H1 (cell line): ENCODE measurements at regions not wholly inside any gene's neighbourhood (a gene's known extent, or its start where the extent isn't known, plus 50 kb on each side); places are given as distances from the start of the nearest gene placed in this dataset.

Source experiments
- TF ChIP-seq, protein P1 (sequence below): fragments of 300-600 bp; sonication (generic); IDR thresholded peaks from 2 replicates; pipeline ENCODE4 v1.7.1; 2012; ENCODE audit warnings: low read length, moderate library complexity, mild to moderate bottlenecking, inconsistent platforms; ENCODE audit not compliant: insufficient replicate concordance

DNA sequence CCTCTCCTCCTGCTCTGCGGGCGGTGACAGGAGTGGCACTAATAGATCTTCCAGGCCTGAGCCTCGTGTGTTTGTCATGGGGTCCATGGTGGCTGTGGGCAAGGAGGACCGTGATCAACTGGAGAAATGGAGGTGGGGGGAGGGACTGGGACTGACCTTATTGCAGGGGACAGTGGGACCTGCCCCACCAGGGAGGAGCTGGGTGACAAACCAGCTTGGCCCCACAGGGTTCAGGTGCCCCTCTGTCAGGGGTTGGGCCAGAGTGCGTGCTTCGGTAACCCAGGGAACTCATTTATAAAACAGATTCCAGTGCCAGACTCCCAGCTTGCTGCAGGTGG, 366.5 kb downstream of the BCOR start (continued):
- TF ChIP-seq, protein P1, sequence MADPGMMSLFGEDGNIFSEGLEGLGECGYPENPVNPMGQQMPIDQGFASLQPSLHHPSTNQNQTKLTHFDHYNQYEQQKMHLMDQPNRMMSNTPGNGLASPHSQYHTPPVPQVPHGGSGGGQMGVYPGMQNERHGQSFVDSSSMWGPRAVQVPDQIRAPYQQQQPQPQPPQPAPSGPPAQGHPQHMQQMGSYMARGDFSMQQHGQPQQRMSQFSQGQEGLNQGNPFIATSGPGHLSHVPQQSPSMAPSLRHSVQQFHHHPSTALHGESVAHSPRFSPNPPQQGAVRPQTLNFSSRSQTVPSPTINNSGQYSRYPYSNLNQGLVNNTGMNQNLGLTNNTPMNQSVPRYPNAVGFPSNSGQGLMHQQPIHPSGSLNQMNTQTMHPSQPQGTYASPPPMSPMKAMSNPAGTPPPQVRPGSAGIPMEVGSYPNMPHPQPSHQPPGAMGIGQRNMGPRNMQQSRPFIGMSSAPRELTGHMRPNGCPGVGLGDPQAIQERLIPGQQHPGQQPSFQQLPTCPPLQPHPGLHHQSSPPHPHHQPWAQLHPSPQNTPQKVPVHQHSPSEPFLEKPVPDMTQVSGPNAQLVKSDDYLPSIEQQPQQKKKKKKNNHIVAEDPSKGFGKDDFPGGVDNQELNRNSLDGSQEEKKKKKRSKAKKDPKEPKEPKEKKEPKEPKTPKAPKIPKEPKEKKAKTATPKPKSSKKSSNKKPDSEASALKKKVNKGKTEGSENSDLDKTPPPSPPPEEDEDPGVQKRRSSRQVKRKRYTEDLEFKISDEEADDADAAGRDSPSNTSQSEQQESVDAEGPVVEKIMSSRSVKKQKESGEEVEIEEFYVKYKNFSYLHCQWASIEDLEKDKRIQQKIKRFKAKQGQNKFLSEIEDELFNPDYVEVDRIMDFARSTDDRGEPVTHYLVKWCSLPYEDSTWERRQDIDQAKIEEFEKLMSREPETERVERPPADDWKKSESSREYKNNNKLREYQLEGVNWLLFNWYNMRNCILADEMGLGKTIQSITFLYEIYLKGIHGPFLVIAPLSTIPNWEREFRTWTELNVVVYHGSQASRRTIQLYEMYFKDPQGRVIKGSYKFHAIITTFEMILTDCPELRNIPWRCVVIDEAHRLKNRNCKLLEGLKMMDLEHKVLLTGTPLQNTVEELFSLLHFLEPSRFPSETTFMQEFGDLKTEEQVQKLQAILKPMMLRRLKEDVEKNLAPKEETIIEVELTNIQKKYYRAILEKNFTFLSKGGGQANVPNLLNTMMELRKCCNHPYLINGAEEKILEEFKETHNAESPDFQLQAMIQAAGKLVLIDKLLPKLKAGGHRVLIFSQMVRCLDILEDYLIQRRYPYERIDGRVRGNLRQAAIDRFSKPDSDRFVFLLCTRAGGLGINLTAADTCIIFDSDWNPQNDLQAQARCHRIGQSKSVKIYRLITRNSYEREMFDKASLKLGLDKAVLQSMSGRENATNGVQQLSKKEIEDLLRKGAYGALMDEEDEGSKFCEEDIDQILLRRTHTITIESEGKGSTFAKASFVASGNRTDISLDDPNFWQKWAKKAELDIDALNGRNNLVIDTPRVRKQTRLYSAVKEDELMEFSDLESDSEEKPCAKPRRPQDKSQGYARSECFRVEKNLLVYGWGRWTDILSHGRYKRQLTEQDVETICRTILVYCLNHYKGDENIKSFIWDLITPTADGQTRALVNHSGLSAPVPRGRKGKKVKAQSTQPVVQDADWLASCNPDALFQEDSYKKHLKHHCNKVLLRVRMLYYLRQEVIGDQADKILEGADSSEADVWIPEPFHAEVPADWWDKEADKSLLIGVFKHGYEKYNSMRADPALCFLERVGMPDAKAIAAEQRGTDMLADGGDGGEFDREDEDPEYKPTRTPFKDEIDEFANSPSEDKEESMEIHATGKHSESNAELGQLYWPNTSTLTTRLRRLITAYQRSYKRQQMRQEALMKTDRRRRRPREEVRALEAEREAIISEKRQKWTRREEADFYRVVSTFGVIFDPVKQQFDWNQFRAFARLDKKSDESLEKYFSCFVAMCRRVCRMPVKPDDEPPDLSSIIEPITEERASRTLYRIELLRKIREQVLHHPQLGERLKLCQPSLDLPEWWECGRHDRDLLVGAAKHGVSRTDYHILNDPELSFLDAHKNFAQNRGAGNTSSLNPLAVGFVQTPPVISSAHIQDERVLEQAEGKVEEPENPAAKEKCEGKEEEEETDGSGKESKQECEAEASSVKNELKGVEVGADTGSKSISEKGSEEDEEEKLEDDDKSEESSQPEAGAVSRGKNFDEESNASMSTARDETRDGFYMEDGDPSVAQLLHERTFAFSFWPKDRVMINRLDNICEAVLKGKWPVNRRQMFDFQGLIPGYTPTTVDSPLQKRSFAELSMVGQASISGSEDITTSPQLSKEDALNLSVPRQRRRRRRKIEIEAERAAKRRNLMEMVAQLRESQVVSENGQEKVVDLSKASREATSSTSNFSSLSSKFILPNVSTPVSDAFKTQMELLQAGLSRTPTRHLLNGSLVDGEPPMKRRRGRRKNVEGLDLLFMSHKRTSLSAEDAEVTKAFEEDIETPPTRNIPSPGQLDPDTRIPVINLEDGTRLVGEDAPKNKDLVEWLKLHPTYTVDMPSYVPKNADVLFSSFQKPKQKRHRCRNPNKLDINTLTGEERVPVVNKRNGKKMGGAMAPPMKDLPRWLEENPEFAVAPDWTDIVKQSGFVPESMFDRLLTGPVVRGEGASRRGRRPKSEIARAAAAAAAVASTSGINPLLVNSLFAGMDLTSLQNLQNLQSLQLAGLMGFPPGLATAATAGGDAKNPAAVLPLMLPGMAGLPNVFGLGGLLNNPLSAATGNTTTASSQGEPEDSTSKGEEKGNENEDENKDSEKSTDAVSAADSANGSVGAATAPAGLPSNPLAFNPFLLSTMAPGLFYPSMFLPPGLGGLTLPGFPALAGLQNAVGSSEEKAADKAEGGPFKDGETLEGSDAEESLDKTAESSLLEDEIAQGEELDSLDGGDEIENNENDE: no peak
- TF ChIP-seq, all 59 proteins: peak for 0
